ENCODE measurements at regions not wholly inside any gene's neighbourhood (a gene's known extent, or its start where the extent isn't known, plus 50 kb on each side); places are given as distances from the start of the nearest gene placed in this dataset.

GRCh38 chr3:72130565-72130964, 345.6 kb upstream of the PROK2 start:
- ATAC-seq (no peak), DNase-seq (ENCODE audit: low read depth, low spot score) (no peak)
- BruUV-seq (replicated peaks) = no TSS peak
- H3K4me3 ChIP-seq (ENCODE audit: low read depth in 2 of 2, low read length in 2 of 2) = no peak overlapping the region
- no peaks in the 10 kb centered on the region for H3K4me1 ChIP-seq (ENCODE audit: control insufficient read depth, insufficient read depth, low read length)
- TF ChIP-seq TCF7L2 (IDR thresholded peaks at IDR 0.05; ENCODE audit: low read depth, low read length) = no peak
- no peak for TF ChIP-seq SIN3A (IDR thresholded peaks at IDR 0.05; ENCODE audit: borderline replicate concordance, insufficient read depth, low read depth, low read length)
- no peak for TF ChIP-seq POLR2AphosphoS5 (IDR thresholded peaks at IDR 0.05; ENCODE audit: low read depth, low read length)
- no peak for TF ChIP-seq CTCF (IDR thresholded peaks at IDR 0.05)
- ChIA-PET CTCF (no interaction called here), POLR2A (no interaction called here)
- H3K27me3 ChIP-seq (ENCODE audit: control insufficient read depth, insufficient read depth, low read length) = no peaks in the 10 kb centered on the region
- no peaks in the 10 kb centered on the region for H3K9me3 ChIP-seq (ENCODE audit: control insufficient read depth, insufficient read depth, low read depth, low read length)
- no peaks in the 10 kb centered on the region for H3K36me3 ChIP-seq (ENCODE audit: control insufficient read depth, insufficient read depth, low read length)
- in situ Hi-C loops (cut with HindIII; ENCODE audit: low pct_unique_long_range_greater_than_20kb, low sequenced_read_pairs) (no loop called here), intact Hi-C loops (cut with micrococcal nuclease; ENCODE audit: unreplicated experiment) (no loop called here)
- no peak overlapping the region for H3K27ac ChIP-seq (ENCODE audit: low read length)

- no TSS peak for BruUV-seq (replicated peaks)
- TF ChIP-seq REST (IDR thresholded peaks at IDR 0.05; ENCODE audit: insufficient read depth in 1 of 2, low read depth in 2 of 2, low read length in 1 of 2) (no peak), CTCF (IDR thresholded peaks at IDR 0.05) (no peak), TCF7L2 (IDR thresholded peaks at IDR 0.05; ENCODE audit: low read depth, low read length) (no peak), POLR2AphosphoS5 (IDR thresholded peaks at IDR 0.05; ENCODE audit: low read depth, low read length) (no peak), SIN3A (IDR thresholded peaks at IDR 0.05; ENCODE audit: borderline replicate concordance, insufficient read depth, low read depth, low read length) (no peak)
- no peaks in the 10 kb centered on the region for H3K36me3 ChIP-seq (ENCODE audit: control insufficient read depth, insufficient read depth, low read length)
- ATAC-seq (no peak), DNase-seq (ENCODE audit: low read depth, low spot score) (no peak)
- CTCF ChIA-PET = no interaction called here
- H3K27me3 ChIP-seq (ENCODE audit: control insufficient read depth, insufficient read depth, low read length) = no peaks in the 10 kb centered on the region; the same call in 1 of the 2 replicates
- H3K27ac ChIP-seq (ENCODE audit: low read length) = no peak overlapping the region
- no peaks in the 10 kb centered on the region for H3K9me3 ChIP-seq (ENCODE audit: control insufficient read depth, insufficient read depth, low read depth, low read length)
- no peaks in the 10 kb centered on the region for H3K4me1 ChIP-seq (ENCODE audit: control insufficient read depth, insufficient read depth, low read length)
- intact Hi-C loops (cut with micrococcal nuclease; ENCODE audit: unreplicated experiment) (no loop called here), in situ Hi-C loops (cut with HindIII; ENCODE audit: low pct_unique_long_range_greater_than_20kb, low sequenced_read_pairs) (no loop called here)
- POLR2A ChIA-PET = no interaction called here
- H3K4me3 ChIP-seq (ENCODE audit: low read depth in 2 of 2, low read length in 2 of 2) = no peak overlapping the region
Observed at GRCh38 chr3:72129501-72130094, 344.6 kb upstream of the PROK2 start.
